ENCODE measurements at regions not wholly inside any gene's neighbourhood (a gene's known extent, or its start where the extent isn't known, plus 50 kb on each side); places are given as distances from the start of the nearest gene placed in this dataset.

- CTCF ChIA-PET: interaction anchor here (1.3 to 2.7 kb wide), 4 partner anchors 11 to 25 kb away, joined by 4 to 9 read pairs (median 4); no protein-coding TSS in a partner anchor
These were observed 67.0 kb downstream of the SCN11A start for GRCh38 chr3:38984731-38985130.

GRCh38 chr3:38984110-38984509 lies 67.6 kb downstream of the SCN11A start:
- TF ChIP-seq CTCF (IDR thresholded peaks at IDR 0.05; ENCODE audit: control extremely low read depth, extremely low read depth, low read depth, missing control alignments): no peak
- DNase-seq (ENCODE audit: extremely low spot score): no peak
- CTCF ChIA-PET: interaction anchor here (1.7 to 2.7 kb wide), 2 partner anchors 16 to 23 kb away, joined by 4 to 9 read pairs; no protein-coding TSS in a partner anchor
- POLR2A ChIA-PET: no interaction called here

More at GRCh38 chr3:38984731-38985130, 67.0 kb downstream of the SCN11A start:
- POLR2A ChIA-PET: no interaction called here
- DNase-seq (ENCODE audit: extremely low spot score): no peak
- no peak for TF ChIP-seq CTCF (IDR thresholded peaks at IDR 0.05; ENCODE audit: control extremely low read depth, extremely low read depth, low read depth, missing control alignments)

- TF ChIP-seq CTCF (IDR thresholded peaks at IDR 0.05; ENCODE audit: control extremely low read depth, extremely low read depth, low read depth, missing control alignments): no peak
- ChIA-PET POLR2A (no interaction called here), CTCF (interaction anchor here (1.4 kb wide), 1 partner anchor 10 kb away, joined by 4 read pairs; no protein-coding TSS in a partner anchor)
- DNase-seq (ENCODE audit: extremely low spot score): no peak
These were observed 70.8 kb downstream of the SCN11A start for GRCh38 chr3:38980938-38981337.

DNA sequence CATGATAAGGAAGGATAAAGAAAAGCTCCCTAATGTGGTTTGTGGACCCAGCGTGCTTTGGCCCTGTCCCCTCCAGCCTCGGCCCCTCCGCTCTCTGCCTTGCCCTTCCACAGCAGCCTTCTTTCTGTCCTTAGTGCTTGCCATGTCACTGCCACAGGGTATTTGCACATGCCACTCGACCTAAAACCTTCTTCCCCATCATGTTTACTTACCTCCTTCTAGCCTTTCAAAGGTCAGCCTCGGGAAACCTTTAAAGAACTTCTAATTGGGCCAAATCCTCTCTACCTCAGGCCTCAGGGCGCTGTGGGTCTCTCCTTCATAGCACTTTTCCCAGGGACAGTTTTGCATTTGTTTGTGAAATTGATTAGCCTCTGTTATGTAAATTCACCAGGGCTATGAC lies 73.0 kb downstream of the SCN11A start:
- ChIA-PET CTCF (interaction anchor here (2.5 kb wide), 1 partner anchor 21 kb away, joined by 10 read pairs; no protein-coding TSS in a partner anchor), POLR2A (no interaction called here)
- TF ChIP-seq CTCF (IDR thresholded peaks at IDR 0.05; ENCODE audit: control extremely low read depth, extremely low read depth, low read depth, missing control alignments): no peak
- no peak for DNase-seq (ENCODE audit: extremely low spot score)

GRCh38 chr3:38970851-38971638 lies 80.7 kb downstream of the SCN11A start:
- ChIA-PET CTCF (interaction anchor here (1.0 to 1.8 kb wide), 5 partner anchors 10 to 450 kb away, joined by 3 to 4 read pairs (median 4); no protein-coding TSS in a partner anchor), POLR2A (no interaction called here)
- DNase-seq (ENCODE audit: extremely low spot score): no peak
- no peak for TF ChIP-seq CTCF (IDR thresholded peaks at IDR 0.05; ENCODE audit: control extremely low read depth, extremely low read depth, low read depth, missing control alignments)

DNA sequence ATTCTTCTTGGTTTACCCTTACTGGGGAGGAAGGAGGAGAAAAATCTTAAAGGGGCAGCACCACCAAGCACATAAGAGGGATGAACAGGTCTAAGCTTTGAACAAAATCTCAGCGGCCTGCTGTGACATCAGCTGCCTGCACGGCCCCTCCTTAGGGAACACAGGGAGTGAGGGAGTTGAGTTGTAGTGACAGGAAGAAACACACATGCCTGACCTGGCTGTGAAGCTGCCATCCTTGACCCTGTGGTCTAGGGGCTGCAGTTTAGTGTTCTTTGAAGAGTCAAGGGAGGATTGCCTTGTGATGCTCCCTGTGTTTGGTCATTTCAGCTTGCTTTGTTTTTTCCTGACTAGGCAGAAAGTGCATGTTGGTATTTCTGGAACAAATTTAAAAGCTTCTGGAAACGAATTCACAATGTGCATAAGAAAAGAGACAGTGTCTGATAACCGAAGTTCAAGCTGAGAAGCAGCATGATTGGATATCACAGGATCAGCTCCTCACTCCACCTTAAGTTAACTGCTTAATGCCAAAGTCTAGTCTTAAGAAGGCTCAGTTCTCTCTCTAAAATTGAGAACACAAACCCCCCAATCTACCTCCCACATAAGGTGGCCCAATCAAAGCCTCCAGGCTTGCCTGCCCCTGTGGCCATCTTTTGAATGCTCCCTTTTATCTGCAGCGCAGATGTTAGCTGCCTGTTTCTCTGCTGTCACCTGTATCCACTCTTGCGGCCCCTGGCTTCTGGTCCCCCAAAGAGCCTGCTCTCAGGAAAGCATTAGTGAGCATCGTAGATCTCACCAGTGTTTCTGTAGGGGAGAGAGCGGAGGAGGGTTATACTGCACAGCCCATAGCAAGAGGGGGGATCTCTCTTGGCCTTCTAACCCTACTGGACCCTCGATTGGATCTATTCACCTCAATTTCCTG lies 82.2 kb downstream of the SCN11A start:
- no peak for DNase-seq (ENCODE audit: extremely low spot score)
- ChIA-PET CTCF (interaction anchor here (1.2 to 1.7 kb wide), 3 partner anchors 9 to 30 kb away, joined by 3 to 6 read pairs (median 4); no protein-coding TSS in a partner anchor), POLR2A (no interaction called here)
- TF ChIP-seq CTCF (IDR thresholded peaks at IDR 0.05; ENCODE audit: control extremely low read depth, extremely low read depth, low read depth, missing control alignments): no peak

Measured in GM10248 (cell line).